Thymus (tissue), 11 donors: ENCODE measurements at regions not wholly inside any gene's neighbourhood (a gene's known extent, or its start where the extent isn't known, plus 50 kb on each side); places are given as distances from the start of the nearest gene placed in this dataset.

Experiments
- DNase-seq, 9 donors: peaks; one replicate each; pipeline ENCODE4 v3.0.0-alpha.2; 2013; ENCODE audit warnings: low spot score in 9 of 9, low read depth in 6 of 9, missing footprints in 1 of 9
- H3K27ac ChIP-seq, 2 donors: one replicate each; pipeline ENCODE4 v1.5.1; 2013; ENCODE audit warnings: control low read depth in 1 of 2, low read depth in 1 of 2, low read length in 1 of 2, mild to moderate bottlenecking in 1 of 2, moderate library complexity in 1 of 2
- H3K27me3 ChIP-seq, 2 donors: one replicate each; pipeline ENCODE4 v1.5.1; 2013; ENCODE audit warnings: low read length in 1 of 2; ENCODE audit not compliant: control insufficient read depth in 2 of 2, insufficient read depth in 1 of 2
- H3K36me3 ChIP-seq, 2 donors: one replicate each; pipeline ENCODE4 v1.5.1; 2013; ENCODE audit warnings: low read length in 1 of 2, mild to moderate bottlenecking in 1 of 2, moderate library complexity in 1 of 2; ENCODE audit not compliant: control insufficient read depth in 2 of 2, insufficient read depth in 2 of 2
- H3K4me1 ChIP-seq, 2 donors: one replicate each; pipeline ENCODE4 v1.5.1; 2013; ENCODE audit warnings: low read length in 2 of 2; ENCODE audit not compliant: control insufficient read depth in 2 of 2, insufficient read depth in 2 of 2
- H3K4me3 ChIP-seq, 2 donors: one replicate each; pipeline ENCODE4 v1.5.1; 2013; ENCODE audit warnings: low read length in 2 of 2, control low read depth in 1 of 2, mild to moderate bottlenecking in 1 of 2
- H3K9me3 ChIP-seq, 2 donors: one replicate each; pipeline ENCODE4 v1.5.1; 2013; ENCODE audit warnings: low read length in 1 of 2, mild to moderate bottlenecking in 1 of 2; ENCODE audit not compliant: control insufficient read depth in 2 of 2, insufficient read depth in 1 of 2
- WGBS: extraction: QIAGEN DNeasy Blood & Tissue Kit; methylation state at CpG from one replicate; pipeline ENCODE4 v1.1.7; 2013; 5-methylcytosine and 5-hydroxymethylcytosine counted together
- donor health status: healthy.

DNA sequence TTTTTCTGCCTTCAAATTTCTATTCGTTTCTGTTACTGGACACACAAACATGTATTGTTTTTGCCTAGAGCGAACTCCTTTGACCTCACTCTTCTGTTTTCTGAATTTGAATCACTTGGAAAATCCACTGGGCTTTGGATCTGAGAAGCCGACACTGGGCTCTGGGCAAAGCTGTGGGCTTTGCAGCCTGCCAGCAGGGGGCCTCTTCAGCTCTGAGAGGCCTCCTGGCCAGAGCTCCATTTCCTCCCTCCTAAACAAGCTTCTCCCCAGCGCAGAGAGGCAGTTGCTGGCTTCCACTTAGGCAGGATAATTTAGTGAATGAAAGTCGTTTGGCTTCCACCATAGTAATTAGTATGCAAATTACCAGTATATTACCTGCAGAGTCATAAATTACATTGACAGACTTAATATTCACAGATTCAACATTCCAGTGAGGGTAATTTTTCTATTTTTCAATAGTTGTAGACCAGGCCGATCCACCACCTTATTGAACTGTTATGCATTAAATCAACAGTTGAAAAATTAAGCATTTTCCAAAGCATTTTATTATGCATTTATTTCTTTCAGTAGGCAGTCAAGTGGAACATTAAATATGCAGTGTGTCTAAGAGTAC is 104.0 kb upstream of the ZNF366 start:
- peak in 4 of 9 donors; percentile 13 to 38 (median 24) for DNase-seq
- WGBS: 36% methylated on average over 6 of the region's 6 CpGs
- Histone ChIP-seq H3K27me3 (peaks cover 0 to 3% of the 10 kb centered on the region in 2 donors), H3K4me3 (no peak overlapping the region), H3K4me1 (no peaks in the 10 kb centered on the region), H3K9me3 (no peaks in the 10 kb centered on the region), H3K36me3 (no peaks in the 10 kb centered on the region), H3K27ac (no peak overlapping the region)

DNA sequence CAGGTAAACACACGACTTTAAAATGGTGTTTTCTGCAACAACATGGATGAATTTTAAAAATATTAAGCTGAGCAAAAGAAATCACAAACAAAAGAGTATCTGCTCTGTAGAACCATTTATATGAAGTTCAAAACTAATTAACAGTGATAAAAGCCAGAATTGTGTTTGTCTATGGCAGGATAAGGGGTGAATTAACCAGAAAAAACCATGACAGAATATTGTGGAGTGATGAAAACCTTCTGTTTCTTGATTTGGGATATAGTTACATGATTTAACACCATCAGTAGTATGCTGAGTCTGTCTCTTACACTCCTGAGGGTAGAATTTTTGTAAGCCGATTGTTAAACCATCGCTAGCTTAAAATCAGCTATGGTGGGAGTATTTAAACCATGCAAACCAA is 101.7 kb upstream of the ZNF366 start:
- WGBS: 92% methylated on average over 3 of the region's 3 CpGs
- H3K27ac ChIP-seq: no peak overlapping the region
- H3K9me3 ChIP-seq: no peaks in the 10 kb centered on the region
- H3K4me1 ChIP-seq: no peaks in the 10 kb centered on the region
- DNase-seq: no peak
- peaks cover 0 to 3% of the 10 kb centered on the region in 2 donors for H3K27me3 ChIP-seq
- no peaks in the 10 kb centered on the region for H3K36me3 ChIP-seq
- no peak overlapping the region for H3K4me3 ChIP-seq

DNA sequence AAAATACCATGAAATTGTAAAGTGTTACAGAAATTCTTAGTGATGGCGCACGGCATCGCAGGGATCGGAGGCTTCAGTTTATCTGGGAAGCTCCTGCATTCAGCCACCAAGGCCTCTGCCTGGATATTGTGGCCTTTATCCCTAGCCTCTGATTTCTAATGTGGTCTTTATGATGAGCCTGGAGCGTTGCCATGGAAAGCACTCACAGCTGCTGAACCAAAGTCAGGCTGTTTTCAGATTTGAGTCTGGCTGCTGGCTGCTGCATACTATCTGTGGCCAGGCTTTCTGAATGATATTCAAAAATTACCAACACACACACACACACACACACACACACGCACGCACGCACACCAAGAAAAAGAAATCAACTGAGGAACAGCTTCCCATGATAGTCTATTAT is 101.1 kb upstream of the ZNF366 start:
- WGBS: 88% methylated on average over 8 of the region's 8 CpGs
- no peak overlapping the region for H3K4me3 ChIP-seq
- H3K4me1 ChIP-seq: no peaks in the 10 kb centered on the region
- peaks cover 0 to 3% of the 10 kb centered on the region in 2 donors for H3K27me3 ChIP-seq
- no peaks in the 10 kb centered on the region for H3K36me3 ChIP-seq
- H3K27ac ChIP-seq: no peak overlapping the region
- H3K9me3 ChIP-seq: no peaks in the 10 kb centered on the region
- no peak for DNase-seq

DNA sequence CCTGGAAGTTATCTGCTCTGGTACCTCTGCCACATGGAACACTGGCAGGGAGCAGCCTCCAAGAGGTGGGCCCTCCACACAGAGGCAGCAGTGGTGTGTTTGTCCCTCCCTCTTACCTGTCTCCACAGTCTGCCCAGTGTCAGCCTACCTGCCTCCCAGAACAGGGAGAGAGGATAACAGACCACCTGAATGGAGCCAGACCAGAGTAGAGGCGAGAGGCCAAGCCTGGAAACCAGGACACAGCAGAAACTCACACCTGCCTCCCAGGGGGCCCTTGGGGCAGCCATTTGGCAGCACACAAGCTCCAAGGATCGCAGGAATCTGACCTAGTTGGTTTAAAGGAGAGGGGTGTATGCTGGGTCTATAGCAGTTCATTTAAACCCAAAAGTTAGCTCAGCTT is 100.2 kb upstream of the ZNF366 start:
- no peak for DNase-seq
- Histone ChIP-seq H3K27me3 (peaks cover 0 to 3% of the 10 kb centered on the region in 2 donors), H3K9me3 (no peaks in the 10 kb centered on the region), H3K4me1 (no peaks in the 10 kb centered on the region), H3K36me3 (no peaks in the 10 kb centered on the region), H3K4me3 (no peak overlapping the region), H3K27ac (no peak overlapping the region)
- 98% methylated on average over 2 of the region's 2 CpGs for WGBS

DNA sequence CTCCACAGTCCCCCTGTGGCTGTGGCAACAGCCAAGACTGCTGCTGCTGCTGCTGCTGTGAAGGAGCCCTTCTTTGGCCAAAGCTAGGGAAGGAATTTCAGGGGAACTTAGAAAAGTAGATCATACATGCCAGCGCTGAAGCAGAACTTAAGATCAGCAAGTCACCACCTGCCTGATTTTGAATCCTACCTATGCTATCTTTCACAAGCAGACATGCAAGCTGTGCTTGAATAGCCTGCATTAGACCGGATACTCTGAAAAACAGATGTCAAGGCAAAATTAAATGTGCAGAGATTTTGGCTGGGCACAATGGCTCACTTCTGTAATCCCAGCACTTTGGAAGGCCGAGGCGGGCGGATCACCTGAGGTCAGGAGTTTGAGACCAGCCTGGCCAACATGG is 99.3 kb upstream of the ZNF366 start:
- DNase-seq: peak in 1 of 9 donors; percentile 16

DNA sequence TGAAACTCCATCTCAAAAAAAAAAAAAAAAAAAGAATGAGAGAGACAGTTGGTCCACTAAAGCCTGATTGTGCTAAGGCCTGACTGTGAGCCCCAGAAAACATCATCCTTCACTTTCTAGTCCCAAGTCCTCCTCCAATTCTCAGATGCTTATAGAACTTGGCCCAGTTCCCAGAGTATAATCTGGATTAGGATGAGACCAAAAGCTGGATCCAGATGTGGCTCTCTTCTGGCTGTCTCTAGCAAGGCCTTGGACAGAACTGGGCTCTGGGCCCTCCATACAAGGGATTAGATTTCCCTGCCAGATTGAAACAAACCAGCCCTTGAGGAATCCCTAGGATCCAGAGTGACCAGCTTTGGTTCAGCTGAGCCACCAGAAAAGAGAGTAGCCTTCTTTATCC is 98.4 kb upstream of the ZNF366 start:
- no peaks in the 10 kb centered on the region for H3K36me3 ChIP-seq
- H3K27me3 ChIP-seq: peaks cover 0 to 3% of the 10 kb centered on the region in 2 donors
- no peak for DNase-seq
- H3K27ac ChIP-seq: no peak overlapping the region
- no peak overlapping the region for H3K4me3 ChIP-seq
- H3K4me1 ChIP-seq: no peaks in the 10 kb centered on the region
- H3K9me3 ChIP-seq: no peaks in the 10 kb centered on the region

More for the DNA sequence above, 99.3 kb upstream of the ZNF366 start:
- no peaks in the 10 kb centered on the region for H3K9me3 ChIP-seq
- peaks cover 0 to 3% of the 10 kb centered on the region in 2 donors for H3K27me3 ChIP-seq
- no peak overlapping the region for H3K4me3 ChIP-seq
- H3K27ac ChIP-seq: peak overlapping the region in 1 of 2 donors; percentile 53
- H3K4me1 ChIP-seq: no peaks in the 10 kb centered on the region
- H3K36me3 ChIP-seq: no peaks in the 10 kb centered on the region
- WGBS: 86% methylated on average over 5 of the region's 5 CpGs

DNA sequence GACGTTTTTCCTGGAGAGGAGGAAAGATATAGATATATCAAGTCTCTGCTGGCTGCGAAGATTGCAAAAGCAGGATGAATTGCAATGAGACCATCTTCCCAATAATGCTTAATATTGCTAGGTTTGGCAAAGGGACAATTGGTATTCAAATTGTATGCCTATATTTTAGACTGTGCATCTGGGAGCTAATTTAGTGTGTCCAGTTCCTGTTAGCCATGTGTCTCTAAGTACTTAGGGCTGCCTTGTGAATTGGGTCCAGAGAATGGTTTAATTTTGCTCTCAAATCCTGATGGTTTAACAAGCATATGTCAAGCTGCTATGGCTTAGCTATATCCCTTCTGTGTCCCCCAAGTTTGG is 97.6 kb upstream of the ZNF366 start:
- Histone ChIP-seq H3K4me1 (no peaks in the 10 kb centered on the region), H3K27me3 (peaks cover 0 to 3% of the 10 kb centered on the region in 2 donors), H3K9me3 (no peaks in the 10 kb centered on the region), H3K4me3 (no peak overlapping the region), H3K27ac (no peak overlapping the region), H3K36me3 (no peaks in the 10 kb centered on the region)
- 94% methylated on average over 2 of the region's 2 CpGs for WGBS
- no peak for DNase-seq

DNA sequence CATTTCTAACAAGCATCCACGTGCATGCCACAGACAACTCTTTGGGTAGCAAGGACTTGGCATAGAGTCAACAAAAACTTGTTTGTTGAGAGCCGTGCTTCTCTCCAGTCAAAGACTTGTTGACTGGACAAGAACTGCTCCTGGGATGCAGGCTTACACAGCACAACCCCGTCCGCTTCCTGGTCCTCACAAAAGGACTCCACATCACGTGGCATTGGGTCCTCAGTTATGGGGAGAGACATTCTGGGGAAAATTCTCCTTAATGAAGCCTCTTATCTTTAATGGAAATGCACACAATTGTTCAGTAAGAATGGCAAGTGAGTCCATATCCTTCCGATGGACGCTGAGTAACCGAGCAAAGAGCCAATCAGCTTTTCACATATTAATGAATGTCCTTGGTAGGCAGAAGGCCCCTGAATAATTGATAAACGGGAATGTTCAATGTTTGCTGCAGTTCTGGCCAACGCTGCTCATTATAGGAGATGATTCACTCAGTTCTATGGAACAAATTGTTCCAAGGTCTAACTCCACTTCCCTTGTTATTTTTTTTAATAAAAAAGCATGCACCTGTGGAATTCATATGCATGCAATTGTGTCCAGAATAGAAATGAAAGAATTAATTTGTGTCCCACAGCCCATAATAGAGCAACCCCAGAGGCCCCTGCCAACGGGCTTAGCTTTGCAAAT is 97.0 kb upstream of the ZNF366 start:
- no peak overlapping the region for H3K4me3 ChIP-seq
- H3K27ac ChIP-seq: no peak overlapping the region
- H3K9me3 ChIP-seq: no peaks in the 10 kb centered on the region
- 94% methylated on average over 11 of the region's 11 CpGs for WGBS
- peaks cover 0 to 3% of the 10 kb centered on the region in 2 donors for H3K27me3 ChIP-seq
- no peak for DNase-seq
- no peaks in the 10 kb centered on the region for H3K4me1 ChIP-seq
- no peaks in the 10 kb centered on the region for H3K36me3 ChIP-seq

DNA sequence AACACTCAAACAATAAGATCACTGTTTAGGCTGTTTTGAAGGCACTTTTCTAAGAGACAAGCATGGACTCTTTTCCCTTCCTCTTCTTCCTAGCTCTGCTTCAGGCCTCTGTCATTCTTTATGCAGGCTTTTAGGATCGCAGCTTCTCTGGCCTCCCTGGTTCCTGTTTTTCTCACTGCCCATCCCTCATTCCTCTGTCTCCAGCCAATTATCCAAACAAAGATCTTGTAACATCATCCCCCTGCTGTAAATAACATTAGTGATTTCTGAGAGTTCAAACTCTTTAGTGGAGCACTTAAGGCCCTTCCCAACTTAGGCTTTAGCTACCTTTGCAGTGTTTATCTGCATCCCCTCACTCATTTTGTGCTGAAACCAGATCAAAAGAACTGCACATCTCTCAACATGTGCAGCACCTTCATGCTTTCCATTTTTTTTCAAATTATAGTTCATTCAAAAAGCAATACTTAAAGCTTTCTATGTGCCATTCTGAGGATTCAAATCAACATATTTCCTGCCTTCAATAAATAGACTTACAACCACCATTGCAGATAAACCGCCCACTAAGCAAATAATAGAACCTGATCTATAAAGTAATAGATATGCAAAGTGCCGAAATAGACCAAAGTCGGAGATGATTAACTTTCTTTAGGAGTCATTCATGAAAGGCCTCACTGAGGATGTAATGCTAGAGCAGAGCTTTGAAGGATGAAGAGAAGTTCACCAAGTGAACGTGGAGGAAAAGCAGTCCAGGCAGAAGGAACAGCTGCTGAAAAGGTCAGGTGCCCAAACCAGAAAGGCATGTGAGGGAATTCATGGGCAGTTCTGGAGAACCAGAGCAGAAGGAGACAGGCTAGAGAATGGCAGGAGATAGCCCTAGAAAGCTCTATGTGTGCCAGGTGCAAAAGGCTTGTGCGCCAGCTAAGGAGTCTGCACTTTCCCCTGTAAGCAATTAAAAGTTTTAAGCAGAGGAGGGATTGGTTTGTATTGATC is 95.8 kb upstream of the ZNF366 start:
- Histone ChIP-seq H3K27ac (no peak overlapping the region), H3K4me3 (no peak overlapping the region), H3K36me3 (no peaks in the 10 kb centered on the region), H3K27me3 (peaks cover 0 to 3% of the 10 kb centered on the region in 2 donors), H3K9me3 (no peaks in the 10 kb centered on the region), H3K4me1 (no peaks in the 10 kb centered on the region)
- DNase-seq: no peak
- WGBS: 97% methylated on average over 6 of the region's 6 CpGs
